ENCODE measurements at regions not wholly inside any gene's neighbourhood (a gene's known extent, or its start where the extent isn't known, plus 50 kb on each side); places are given as distances from the start of the nearest gene placed in this dataset.

GRCh38 chr6:74268815-74269599 is 573.0 kb downstream of the CD109 start:
- TF ChIP-seq CTCF (IDR thresholded peaks at IDR 0.05 in 8 of 11, conservative IDR thresholded peaks at IDR 0.05 in 3 of 11) (no peak), POLR2A (IDR thresholded peaks at IDR 0.05) (no peak), POLR2AphosphoS5 (IDR thresholded peaks at IDR 0.05) (no peak)
